Fibroblast of the aortic adventitia (primary cell): ENCODE measurements at regions not wholly inside any gene's neighbourhood (a gene's known extent, or its start where the extent isn't known, plus 50 kb on each side); places are given as distances from the start of the nearest gene placed in this dataset.

Experiments
- DNase-seq: peaks from one replicate; pipeline ENCODE4 v3.0.0-alpha.2; 2010; ENCODE audit warnings: low read depth
- H3K4me3 ChIP-seq: 2 replicates; pipeline ENCODE4 v1.5.1; 2011; ENCODE audit warnings: low read depth, mild to moderate bottlenecking, control low read depth, low read length, moderate library complexity
- CTCF ChIP-seq: IDR thresholded peaks from 2 replicates; pipeline ENCODE4 v1.5.1; 2011; ENCODE audit warnings: mild to moderate bottlenecking, low read length, control low read depth, inconsistent platforms; ENCODE audit not compliant: insufficient read depth

DNA sequence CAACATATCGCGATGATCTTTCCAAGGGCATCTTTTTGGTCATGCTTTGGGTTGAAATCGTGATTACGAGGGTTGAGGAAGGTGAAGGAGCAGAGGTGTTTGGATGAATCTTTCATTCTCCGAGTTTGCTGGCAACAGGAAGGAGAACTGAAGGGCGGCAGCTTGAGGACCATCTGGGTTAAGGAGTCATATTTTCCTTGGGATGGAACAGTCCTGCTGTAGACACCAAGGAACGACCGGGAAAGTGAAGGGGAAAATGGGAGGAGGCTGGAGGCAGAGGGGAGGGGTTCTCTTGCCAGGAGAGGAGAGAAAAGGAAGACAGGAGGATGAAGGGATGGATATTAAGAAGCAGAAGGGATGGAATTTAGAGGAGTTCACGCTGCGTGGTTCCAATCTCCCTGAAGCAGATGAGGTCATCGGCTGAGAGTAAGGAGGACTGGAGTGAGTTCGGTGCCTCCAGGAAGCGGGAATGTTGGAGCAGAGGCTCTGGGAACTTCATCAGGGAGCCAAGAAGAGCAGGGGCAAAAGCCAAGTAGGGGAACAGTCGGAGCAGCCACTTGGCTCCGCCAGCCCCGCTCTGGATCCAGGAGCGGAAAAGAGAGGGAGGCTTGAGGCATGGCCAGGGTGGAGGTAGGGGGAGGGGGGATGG lies 116.6 kb upstream of the GALNT17 start:
- DNase-seq = no peak
- H3K4me3 ChIP-seq = no peak overlapping the region
- TF ChIP-seq CTCF = no peak

DNA sequence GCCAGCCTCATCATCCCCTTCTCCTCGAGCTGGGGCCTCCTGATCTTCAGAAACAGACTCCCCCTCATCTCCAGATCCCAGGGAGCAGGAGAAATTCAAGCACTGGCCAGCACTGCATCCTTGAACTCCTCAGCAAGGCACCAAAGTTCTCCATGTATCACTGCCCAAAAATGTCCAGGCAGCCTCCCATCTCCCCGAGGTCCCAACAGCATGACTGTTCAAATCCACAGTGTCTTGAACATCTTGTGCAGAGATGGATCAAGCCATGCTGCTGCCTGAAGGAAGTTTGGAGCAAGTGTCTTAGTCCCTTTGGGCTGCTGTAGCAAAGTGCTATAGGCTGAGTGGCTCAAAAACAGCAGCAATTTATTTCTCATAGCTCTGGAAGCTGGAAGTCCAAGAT lies 115.5 kb upstream of the GALNT17 start:
- no peak for TF ChIP-seq CTCF
- H3K4me3 ChIP-seq = no peak overlapping the region
- peak; percentile 3 for DNase-seq

- no peak for TF ChIP-seq CTCF
- no peak for DNase-seq
- no peak overlapping the region for H3K4me3 ChIP-seq
Measured at GRCh38 chr7:71017602-71018001, 114.3 kb upstream of the GALNT17 start.

- H3K4me3 ChIP-seq = no peak overlapping the region
- TF ChIP-seq CTCF = no peak
- DNase-seq = no peak
Measured at GRCh38 chr7:71019706-71020105, 112.2 kb upstream of the GALNT17 start.

DNA sequence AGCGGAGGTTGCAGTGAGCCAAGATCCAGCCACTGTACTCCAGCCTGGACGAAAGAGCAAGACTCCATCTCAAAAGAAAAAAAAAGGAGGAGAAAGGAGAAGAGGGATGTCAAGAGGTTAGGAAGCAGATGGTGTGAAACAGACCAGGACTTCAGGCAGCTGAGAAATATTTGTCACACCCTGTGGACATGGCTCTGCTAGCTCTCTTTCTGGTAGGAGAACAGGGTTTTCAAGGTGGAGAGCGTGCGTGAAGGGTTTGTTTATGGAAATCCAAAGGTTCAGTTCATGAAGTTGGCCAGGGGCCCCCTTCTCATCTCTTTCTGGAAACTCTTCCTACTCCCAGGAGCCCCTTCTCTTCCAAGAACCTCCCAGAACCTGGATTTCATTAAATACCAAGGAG lies 110.8 kb upstream of the GALNT17 start:
- no peak for DNase-seq
- no peak for TF ChIP-seq CTCF

GRCh38 chr7:71026680-71027079 lies 105.3 kb upstream of the GALNT17 start:
- TF ChIP-seq CTCF = no peak
- no peak overlapping the region for H3K4me3 ChIP-seq
- no peak for DNase-seq

More for the DNA sequence above, 110.8 kb upstream of the GALNT17 start:
- no peak overlapping the region for H3K4me3 ChIP-seq

DNA sequence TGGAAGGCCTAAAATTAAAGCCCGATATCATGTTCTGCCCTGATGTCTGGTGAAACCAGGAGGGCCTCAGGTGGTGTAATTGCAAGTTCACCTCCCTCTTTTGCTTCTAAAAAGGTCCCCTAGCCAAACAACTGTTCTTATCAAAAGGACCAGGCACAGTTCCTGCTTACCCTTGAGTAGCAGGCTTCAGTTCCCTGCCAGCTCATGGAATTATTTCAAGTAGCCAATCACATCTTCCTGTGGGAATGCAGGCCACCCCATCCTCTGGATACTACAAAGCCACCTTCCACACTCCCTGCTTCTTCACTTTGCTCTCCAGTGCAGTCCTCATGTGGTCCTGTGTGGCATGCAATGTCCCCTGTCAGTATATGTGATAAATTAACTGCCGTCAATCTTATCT lies 97.7 kb upstream of the GALNT17 start:
- no peak overlapping the region for H3K4me3 ChIP-seq
- TF ChIP-seq CTCF = no peak
- no peak for DNase-seq
